Parathyroid adenoma (tissue), 2 donors: ENCODE measurements at regions not wholly inside any gene's neighbourhood (a gene's known extent, or its start where the extent isn't known, plus 50 kb on each side); places are given as distances from the start of the nearest gene placed in this dataset.

Experiments
- H2AFZ ChIP-seq: fragments of 300-600 bp; sonication (generic); one replicate; pipeline ENCODE4 v1.7.0; 2017; ENCODE audit warnings: antibody characterized with exemption, mild to moderate bottlenecking
- H3K27ac ChIP-seq: fragments of 300-600 bp; sonication (generic); one replicate; pipeline ENCODE4 v1.7.0; 2017
- H3K27me3 ChIP-seq: fragments of 300-600 bp; sonication (generic); one replicate; pipeline ENCODE4 v1.7.0; 2017; ENCODE audit warnings: low read length; ENCODE audit not compliant: control insufficient read depth, insufficient read depth
- H3K36me3 ChIP-seq: fragments of 300-600 bp; sonication (generic); one replicate; pipeline ENCODE4 v1.7.0; 2017; ENCODE audit warnings: low read length; ENCODE audit not compliant: control insufficient read depth, insufficient read depth
- H3K4me1 ChIP-seq: fragments of 300-600 bp; sonication (generic); one replicate; pipeline ENCODE4 v1.7.0; 2017; ENCODE audit warnings: control low read depth
- H3K4me2 ChIP-seq: fragments of 300-600 bp; sonication (generic); one replicate; pipeline ENCODE4 v1.7.0; 2017; ENCODE audit warnings: low read length
- H3K4me3 ChIP-seq: fragments of 300-600 bp; sonication (generic); one replicate; pipeline ENCODE4 v1.7.0; 2017; ENCODE audit warnings: low read depth, low read length
- H3K79me2 ChIP-seq: fragments of 300-600 bp; sonication (generic); one replicate; pipeline ENCODE4 v1.7.0; 2017; ENCODE audit warnings: control low read depth
- H3K9ac ChIP-seq: fragments of 300-600 bp; sonication (generic); one replicate; pipeline ENCODE4 v1.7.0; 2017; ENCODE audit warnings: mild to moderate bottlenecking
- H3K9me3 ChIP-seq: fragments of 300-600 bp; sonication (generic); one replicate; pipeline ENCODE4 v1.7.0; 2017; ENCODE audit warnings: low read length; ENCODE audit not compliant: control insufficient read depth
- TF ChIP-seq, protein P1 (sequence below): fragments of 300-600 bp; sonication (generic); IDR thresholded peaks from one replicate; pipeline ENCODE4 v1.7.0; 2017; ENCODE audit warnings: antibody characterized with exemption, mild to moderate bottlenecking
- donor health status: primary hyperparathyroidism.

DNA sequence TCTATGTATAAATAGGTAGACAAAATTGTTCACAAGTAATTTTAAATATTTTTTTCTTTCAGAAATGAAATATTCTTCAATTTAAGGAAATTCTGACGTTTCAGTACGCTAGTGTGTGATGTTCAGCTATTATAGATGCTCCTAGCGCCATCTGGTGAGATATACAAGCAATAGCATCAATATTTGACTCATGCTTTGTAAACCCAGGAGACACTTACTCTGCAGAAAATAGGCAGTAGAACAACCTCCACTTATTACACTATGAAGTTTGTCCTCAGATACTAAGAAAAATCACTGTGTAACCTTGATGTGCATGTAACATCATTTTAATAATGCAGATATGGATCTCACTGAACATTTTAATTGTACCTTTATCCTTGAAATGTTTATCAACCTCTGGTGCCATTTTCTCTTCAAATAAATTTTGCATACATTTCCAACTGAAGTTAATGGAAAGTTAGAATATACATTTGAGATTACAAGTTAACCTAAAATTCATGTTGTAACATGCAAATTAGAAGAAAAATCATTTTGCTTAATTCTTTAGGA, 151.5 kb upstream of the FAM3C start:
- no peak overlapping the region for H3K4me2 ChIP-seq
- no peaks in the 10 kb centered on the region for H3K4me1 ChIP-seq
- no peaks in the 10 kb centered on the region for H3K36me3 ChIP-seq
- H3K27ac ChIP-seq, result no peak overlapping the region
- H3K79me2 ChIP-seq, result no peaks in the 10 kb centered on the region
- H3K9me3 ChIP-seq, result no peaks in the 10 kb centered on the region
- TF ChIP-seq, protein P1, sequence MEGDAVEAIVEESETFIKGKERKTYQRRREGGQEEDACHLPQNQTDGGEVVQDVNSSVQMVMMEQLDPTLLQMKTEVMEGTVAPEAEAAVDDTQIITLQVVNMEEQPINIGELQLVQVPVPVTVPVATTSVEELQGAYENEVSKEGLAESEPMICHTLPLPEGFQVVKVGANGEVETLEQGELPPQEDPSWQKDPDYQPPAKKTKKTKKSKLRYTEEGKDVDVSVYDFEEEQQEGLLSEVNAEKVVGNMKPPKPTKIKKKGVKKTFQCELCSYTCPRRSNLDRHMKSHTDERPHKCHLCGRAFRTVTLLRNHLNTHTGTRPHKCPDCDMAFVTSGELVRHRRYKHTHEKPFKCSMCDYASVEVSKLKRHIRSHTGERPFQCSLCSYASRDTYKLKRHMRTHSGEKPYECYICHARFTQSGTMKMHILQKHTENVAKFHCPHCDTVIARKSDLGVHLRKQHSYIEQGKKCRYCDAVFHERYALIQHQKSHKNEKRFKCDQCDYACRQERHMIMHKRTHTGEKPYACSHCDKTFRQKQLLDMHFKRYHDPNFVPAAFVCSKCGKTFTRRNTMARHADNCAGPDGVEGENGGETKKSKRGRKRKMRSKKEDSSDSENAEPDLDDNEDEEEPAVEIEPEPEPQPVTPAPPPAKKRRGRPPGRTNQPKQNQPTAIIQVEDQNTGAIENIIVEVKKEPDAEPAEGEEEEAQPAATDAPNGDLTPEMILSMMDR, result peak; percentile 72
- no peak overlapping the region for H3K9ac ChIP-seq
- no peak overlapping the region for H3K4me3 ChIP-seq
- no peaks in the 10 kb centered on the region for H3K27me3 ChIP-seq
- H2AFZ ChIP-seq, result no peak overlapping the region

DNA sequence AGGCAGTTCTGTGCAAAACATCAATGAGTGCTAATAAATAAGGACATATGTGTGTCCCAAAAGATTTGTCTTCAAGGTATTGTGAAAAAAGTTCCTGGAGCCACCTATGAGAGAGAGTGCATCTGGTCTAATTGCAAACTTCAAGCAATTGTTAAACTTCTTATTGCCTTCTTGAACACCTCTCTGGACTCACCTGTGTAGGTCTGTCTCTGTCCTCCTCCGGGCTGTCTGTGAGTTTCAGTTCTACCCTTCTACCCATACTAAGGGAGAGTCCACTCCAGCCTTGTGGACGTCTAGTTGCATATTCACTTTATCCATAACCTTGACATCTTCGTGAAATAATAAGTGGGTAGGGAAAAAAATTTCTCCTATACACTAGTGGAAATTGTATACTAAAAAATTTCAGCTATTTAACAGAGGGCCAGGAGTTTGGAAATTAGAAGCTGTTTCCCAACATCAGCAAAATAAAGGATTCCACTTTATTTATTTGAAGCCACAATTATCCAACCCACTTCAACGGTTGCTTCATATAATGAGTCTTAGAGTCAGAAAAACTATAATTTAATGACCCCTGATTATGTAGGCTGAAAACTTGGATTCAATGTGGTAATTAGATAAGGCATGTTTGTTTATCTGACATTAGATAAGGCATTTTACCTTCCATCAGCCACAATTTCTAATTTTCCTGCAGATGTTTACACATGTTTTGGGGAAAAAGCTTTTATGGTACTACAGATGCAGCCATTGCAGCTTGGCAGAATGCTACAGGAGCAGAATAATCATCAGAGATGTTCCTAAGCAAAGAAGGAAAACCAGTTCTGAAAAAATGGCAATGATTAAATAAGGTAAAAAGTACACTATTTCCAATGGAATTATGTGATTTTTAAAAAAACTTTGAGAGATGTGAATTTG, 150.8 kb upstream of the FAM3C start:
- H3K4me2 ChIP-seq, result no peak overlapping the region
- no peaks in the 10 kb centered on the region for H3K4me1 ChIP-seq
- H3K4me3 ChIP-seq, result no peak overlapping the region
- no peaks in the 10 kb centered on the region for H3K79me2 ChIP-seq
- TF ChIP-seq, protein P1, result no peak
- H3K27ac ChIP-seq, result no peak overlapping the region
- no peak overlapping the region for H3K9ac ChIP-seq
- H3K9me3 ChIP-seq, result no peaks in the 10 kb centered on the region
- no peaks in the 10 kb centered on the region for H3K27me3 ChIP-seq
- H2AFZ ChIP-seq, result no peak overlapping the region
- H3K36me3 ChIP-seq, result no peaks in the 10 kb centered on the region

DNA sequence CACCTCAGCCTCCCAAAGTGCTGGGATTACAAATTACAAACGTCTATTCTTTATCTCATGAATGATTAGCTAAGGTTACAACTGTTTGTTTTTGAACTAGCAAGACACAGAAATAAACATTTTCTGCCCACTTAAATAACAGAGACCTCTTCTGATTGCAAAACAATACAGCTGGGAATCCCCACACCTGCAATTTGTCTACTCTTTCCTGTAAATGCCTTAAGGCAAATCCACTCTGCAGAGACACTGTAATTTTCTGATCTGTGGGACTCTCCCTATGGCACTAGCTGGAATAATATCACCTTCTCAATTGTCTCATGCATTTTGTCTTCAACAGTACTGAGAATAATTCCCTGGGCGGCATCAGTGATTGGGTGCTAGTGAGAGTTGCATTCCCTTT, 149.3 kb upstream of the FAM3C start:
- H3K36me3 ChIP-seq, result no peaks in the 10 kb centered on the region
- no peaks in the 10 kb centered on the region for H3K4me1 ChIP-seq
- H3K9me3 ChIP-seq, result no peaks in the 10 kb centered on the region
- H3K9ac ChIP-seq, result no peak overlapping the region
- H3K79me2 ChIP-seq, result no peaks in the 10 kb centered on the region
- H2AFZ ChIP-seq, result no peak overlapping the region
- no peak overlapping the region for H3K4me2 ChIP-seq
- no peak overlapping the region for H3K27ac ChIP-seq
- H3K27me3 ChIP-seq, result no peaks in the 10 kb centered on the region
- H3K4me3 ChIP-seq, result no peak overlapping the region
- TF ChIP-seq, protein P1, result no peak

DNA sequence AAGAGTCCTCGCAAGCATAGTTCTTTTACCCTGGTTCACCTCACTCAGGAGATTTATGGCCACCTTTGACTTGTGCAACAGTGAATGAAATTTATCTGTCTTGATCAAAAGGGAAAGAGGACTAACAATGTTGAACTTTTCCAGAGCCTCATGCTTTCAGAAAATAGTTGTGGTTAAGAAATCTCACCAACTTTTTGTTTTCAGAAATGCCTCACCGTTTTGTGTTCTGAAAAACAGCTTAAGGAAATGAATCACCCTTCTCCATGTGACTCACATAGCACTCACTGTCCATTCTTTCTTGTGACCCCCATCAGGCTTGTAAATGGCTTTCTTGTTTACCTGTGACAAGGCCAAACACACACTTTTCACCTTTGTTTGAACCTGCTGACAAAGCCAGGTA, 148.6 kb upstream of the FAM3C start:
- no peaks in the 10 kb centered on the region for H3K36me3 ChIP-seq
- no peak overlapping the region for H3K4me2 ChIP-seq
- TF ChIP-seq, protein P1, result no peak
- no peaks in the 10 kb centered on the region for H3K4me1 ChIP-seq
- H3K9ac ChIP-seq, result no peak overlapping the region
- H3K27me3 ChIP-seq, result no peaks in the 10 kb centered on the region
- H2AFZ ChIP-seq, result no peak overlapping the region
- no peaks in the 10 kb centered on the region for H3K9me3 ChIP-seq
- no peak overlapping the region for H3K27ac ChIP-seq
- no peak overlapping the region for H3K4me3 ChIP-seq
- no peaks in the 10 kb centered on the region for H3K79me2 ChIP-seq
